Suprapubic skin (tissue), 3 donors: ENCODE measurements at regions not wholly inside any gene's neighbourhood (a gene's known extent, or its start where the extent isn't known, plus 50 kb on each side); places are given as distances from the start of the nearest gene placed in this dataset.

Experiments used
- CTCF ChIP-seq, 2 donors: fragments of 200-600 bp in 1 of 2; fragments of 450-650 bp in 1 of 2; sonication (generic) in 1 of 2; IDR thresholded peaks; one replicate each; pipeline ENCODE4 v1.5.1; 2016 to 2019; ENCODE audit warnings: antibody characterized with exemption in 2 of 2, mild to moderate bottlenecking in 1 of 2, moderate library complexity in 1 of 2
- EP300 ChIP-seq: sonication (generic); formaldehyde crosslinking; IDR thresholded peaks from one replicate; pipeline ENCODE4 v1.6.1; 2017; ENCODE audit warnings: antibody characterized with exemption
- POLR2A ChIP-seq, 2 donors: fragments of 450-650 bp; IDR thresholded peaks; one replicate each; pipeline ENCODE4 v1.6.1; 2017; ENCODE audit warnings: antibody characterized with exemption in 2 of 2, mild to moderate bottlenecking in 2 of 2, moderate library complexity in 2 of 2

GRCh38 chr6:87990871-87991270 is 56.8 kb upstream of the SPACA1 start:
- no peak for TF ChIP-seq CTCF (IDR thresholded peaks at IDR 0.05)
- no peak for TF ChIP-seq POLR2A (IDR thresholded peaks at IDR 0.05)
- no peak for TF ChIP-seq EP300
